ENCODE measurements at regions not wholly inside any gene's neighbourhood (a gene's known extent, or its start where the extent isn't known, plus 50 kb on each side); places are given as distances from the start of the nearest gene placed in this dataset.
"Not testable (repeated sequence)": the region's sequence is repeated elsewhere in the genome, so short reads cannot be mapped to it uniquely, and the experiment has no call there.

- DNase-seq = no peak
Observed at GRCh38 chr10:29713450-29713849, 78.7 kb upstream of the SVIL start.

- DNase-seq = no peak
Observed at GRCh38 chr10:29712108-29712507, 77.3 kb upstream of the SVIL start.

GRCh38 chr10:29710128-29710527 is 75.4 kb upstream of the SVIL start:
- DNase-seq = no peak

GRCh38 chr10:29709484-29710002 is 74.8 kb upstream of the SVIL start:
- DNase-seq = no peak

- no peak for DNase-seq
Observed at GRCh38 chr10:29703271-29703670, 68.5 kb upstream of the SVIL start.

GRCh38 chr10:29702273-29703164 is 67.7 kb upstream of the SVIL start:
- no peak for DNase-seq

GRCh38 chr10:29701306-29701705 is 66.5 kb upstream of the SVIL start:
- DNase-seq = no peak

- no peak for DNase-seq
Observed at GRCh38 chr10:29699621-29700020, 64.8 kb upstream of the SVIL start.

GRCh38 chr10:29698773-29699490 is 64.2 kb upstream of the SVIL start:
- DNase-seq = no peak

GRCh38 chr10:29696581-29696980 is 61.8 kb upstream of the SVIL start:
- not testable (repeated sequence) for DNase-seq

- DNase-seq = no peak
Observed at GRCh38 chr10:29694121-29694520, 59.4 kb upstream of the SVIL start.

GRCh38 chr10:29692121-29692539 is 57.4 kb upstream of the SVIL start:
- no peak for DNase-seq

GRCh38 chr10:29691564-29692072 is 56.8 kb upstream of the SVIL start:
- no peak for DNase-seq

- no peak for DNase-seq
Observed at GRCh38 chr10:29689001-29689400, 54.2 kb upstream of the SVIL start.

- DNase-seq = no peak
Observed at GRCh38 chr10:29688230-29688661, 53.5 kb upstream of the SVIL start.

- no peak for DNase-seq
Observed at GRCh38 chr10:29687421-29688164, 52.8 kb upstream of the SVIL start.

- no peak for DNase-seq
Observed at GRCh38 chr10:29685506-29685905, 50.7 kb upstream of the SVIL start.

Data from activated CD4-positive, CD25-positive, alpha-beta regulatory T cell (primary cell).